HCT116 (cell line): ENCODE measurements at regions not wholly inside any gene's neighbourhood (a gene's known extent, or its start where the extent isn't known, plus 50 kb on each side); places are given as distances from the start of the nearest gene placed in this dataset.

Source experiments
- ATAC-seq: fragments of 200-7000 bp; cut with Tn5 transposase; 2 replicates; pipeline ENCODE4 v1.9.1; 2020; ENCODE audit warnings: mild to moderate bottlenecking, moderate library complexity
- BruUV-seq: library from RNA; stranded (reverse); fragments of 400-500 nt; replicated peaks from 2 replicates; lab custom pipeline; 2021; lab: Mats Ljungman, UMichigan
- CTCF ChIA-PET: fragments of 300-600 bp; sonication (Branson Sonifier 250); formaldehyde crosslinking; loops from one replicate; lab custom pipeline; 2021; ENCODE audit warnings: antibody characterized with exemption; lab: Charles Lee
- POLR2A ChIA-PET: fragments of 300-600, 350-600 bp; sonication (Branson Sonifier 250); formaldehyde crosslinking; loops from one replicate; lab custom pipeline; 2021; ENCODE audit warnings: antibody characterized with exemption; lab: Charles Lee
- RAD21 ChIA-PET, 2 experiments: fragments of 300-600 bp; sonication (Branson Sonifier 250); formaldehyde crosslinking; loops; one replicate each; lab custom pipeline; 2023; ENCODE audit warnings: low total read pairs in 2 of 2; ENCODE audit not compliant: uncharacterized antibody in 2 of 2, unreplicated experiment in 2 of 2, low non-redundant PET in 1 of 2; lab: Charles Lee
- DNase-seq: peaks from one replicate; pipeline ENCODE4 v3.0.0-alpha.2; 2010; ENCODE audit warnings: low read depth, low spot score
- H2AFZ ChIP-seq: fragments of 200-600 bp; shearing (Covaris generic), sonication (generic); 2 replicates; pipeline ENCODE4 v1.6.1; 2017; ENCODE audit warnings: low read depth, mixed run types, mixed read lengths, antibody characterized with exemption, low read length; ENCODE audit not compliant: poor library complexity, severe bottlenecking
- H3K27ac ChIP-seq: 2 replicates; pipeline ENCODE4 v1.5.1; 2012; ENCODE audit warnings: low read depth, low read length
- H3K27me3 ChIP-seq: fragments of 200-600 bp; sonication (generic); 2 replicates; pipeline ENCODE4 v1.6.1; 2016; ENCODE audit warnings: mixed run types, low read length, mixed read lengths; ENCODE audit not compliant: insufficient read depth
- H3K36me3 ChIP-seq, 2 experiments: fragments of 200-500 bp in 1 of 2; fragments of 200-600 bp in 1 of 2; sonication (Bioruptor generic) in 1 of 2; sonication (generic) in 1 of 2; 2 replicates each; pipeline versions ENCODE4 v1.5.1 to v1.6.1; 2014 to 2016; ENCODE audit warnings: low read length in 2 of 2, inconsistent platforms in 1 of 2, mixed read lengths in 1 of 2, mixed run types in 1 of 2; ENCODE audit not compliant: insufficient read depth in 2 of 2, control insufficient read depth in 1 of 2
- H3K4me1 ChIP-seq, 2 experiments: fragments of 200-600 bp in 1 of 2; sonication (generic) in 1 of 2; 2 replicates each; pipeline versions ENCODE4 v1.5.1 to v1.6.1; 2012 to 2017; ENCODE audit warnings: low read length in 2 of 2, inconsistent platforms in 1 of 2, mild to moderate bottlenecking in 1 of 2, mixed read lengths in 1 of 2, mixed run types in 1 of 2, moderate library complexity in 1 of 2; ENCODE audit not compliant: insufficient read depth in 2 of 2, control insufficient read depth in 1 of 2
- H3K4me2 ChIP-seq: fragments of 200-600 bp; sonication (generic); 2 replicates; pipeline ENCODE4 v1.6.1; 2017; ENCODE audit warnings: mixed run types, low read length, mixed read lengths
- H3K4me3 ChIP-seq, 2 experiments: fragments of 200-600 bp in 1 of 2; sonication (generic) in 1 of 2; replicated peaks in 1 of 2; 2 replicates each; pipeline ENCODE4 v1.5.1; 2011 to 2016; ENCODE audit warnings: low read length in 2 of 2, control low read depth in 1 of 2, low read depth in 1 of 2, mild to moderate bottlenecking in 1 of 2, mixed read lengths in 1 of 2, mixed run types in 1 of 2
- H3K79me2 ChIP-seq: fragments of 200-600 bp; sonication (generic); 2 replicates; pipeline ENCODE4 v1.6.1; 2017; ENCODE audit warnings: mild to moderate bottlenecking, mixed run types, low read length, moderate library complexity, mixed read lengths; ENCODE audit not compliant: insufficient read depth
- H3K9ac ChIP-seq: fragments of 200-600 bp; sonication (generic); 2 replicates; pipeline ENCODE4 v1.6.1; 2016; ENCODE audit warnings: low read length, mixed read lengths
- H3K9me2 ChIP-seq: fragments of 200-600 bp; sonication (generic), shearing (Covaris generic); 2 replicates; pipeline ENCODE4 v1.6.1; 2017; ENCODE audit warnings: mixed run types, mild to moderate bottlenecking, moderate library complexity; ENCODE audit not compliant: insufficient read depth
- H3K9me3 ChIP-seq, 2 experiments: fragments of 200-500 bp in 1 of 2; fragments of 200-600 bp in 1 of 2; sonication (Bioruptor generic) in 1 of 2; sonication (generic) in 1 of 2; 2 replicates each; pipeline ENCODE4 v1.6.1; 2014 to 2017; ENCODE audit warnings: low read length in 2 of 2, mixed read lengths in 2 of 2, inconsistent platforms in 1 of 2, low read depth in 1 of 2, mild to moderate bottlenecking in 1 of 2, mixed run types in 1 of 2, moderate library complexity in 1 of 2; ENCODE audit not compliant: control insufficient read depth in 1 of 2, insufficient read depth in 1 of 2
- H4K20me1 ChIP-seq: fragments of 200-600 bp; sonication (generic), shearing (Covaris generic); 2 replicates; pipeline ENCODE4 v1.6.1; 2017; ENCODE audit warnings: mixed run types, mild to moderate bottlenecking, moderate library complexity; ENCODE audit not compliant: insufficient read depth
- RAD21 ChIP-seq: IDR thresholded peaks from 2 replicates; pipeline ENCODE4 v1.6.1; 2012; ENCODE audit warnings: low read depth, mild to moderate bottlenecking
- SP1 ChIP-seq: IDR thresholded peaks from 2 replicates; pipeline ENCODE4 v1.6.1; 2012; ENCODE audit warnings: low read depth
- YY1 ChIP-seq: IDR thresholded peaks from 2 replicates; pipeline ENCODE4 v1.6.1; 2011; ENCODE audit warnings: low read length, low read depth, moderate library complexity, mild to moderate bottlenecking; ENCODE audit not compliant: insufficient replicate concordance; ENCODE audit errors: extremely low read depth
- intact Hi-C: fragments of 100-400 bp; cut with micrococcal nuclease; formaldehyde crosslinking; loops from 2 replicates; pipeline ENCODE4 v1.10.0; 2022

DNA sequence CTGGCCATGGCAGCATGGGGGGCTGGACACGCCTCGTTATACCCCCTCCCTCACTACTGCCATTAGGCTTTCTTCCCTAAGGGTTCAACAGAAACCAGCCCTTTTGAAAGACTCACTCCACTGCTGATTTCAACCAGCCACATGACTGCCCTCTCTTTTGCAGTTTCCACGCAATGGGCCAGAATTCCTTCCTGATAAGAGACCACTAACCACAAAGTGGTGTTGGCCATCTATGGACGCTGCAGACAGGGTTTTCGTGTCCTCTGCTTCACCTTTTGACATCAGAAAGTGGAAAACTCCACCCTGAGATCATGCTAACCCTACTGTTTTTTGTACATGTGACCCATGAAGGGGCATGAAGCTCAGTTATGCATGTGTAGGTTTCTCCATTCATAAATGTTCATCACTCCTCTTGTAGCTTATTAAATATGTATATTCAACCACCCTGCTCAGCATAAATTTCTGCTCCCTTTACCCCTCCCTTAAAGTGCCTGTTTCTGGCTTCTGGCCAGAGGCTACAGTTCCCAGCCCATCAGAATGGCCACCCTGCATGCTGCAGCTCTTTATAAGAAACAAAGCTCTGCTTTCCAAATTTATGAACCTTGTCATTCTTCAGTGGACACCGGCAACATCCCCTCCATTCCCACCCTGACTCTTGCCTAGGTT is 105.6 kb upstream of the KCNK12 start:
- Histone ChIP-seq H3K4me3 (no peak overlapping the region), H3K9me2 (no peaks in the 10 kb centered on the region; the same call in 1 of the 2 replicates), H3K36me3 (no peaks in the 10 kb centered on the region), H3K27ac (no peak overlapping the region), H4K20me1 (no peaks in the 10 kb centered on the region), H3K4me2 (no peak overlapping the region), H2AFZ (no peak overlapping the region), H3K4me1 (no peaks in the 10 kb centered on the region), H3K9me3 (no peaks in the 10 kb centered on the region), H3K9ac (no peak overlapping the region), H3K27me3 (no peaks in the 10 kb centered on the region), H3K79me2 (no peaks in the 10 kb centered on the region)
- RAD21 ChIA-PET, result no interaction called here
- TF ChIP-seq YY1, result no peak
- POLR2A ChIA-PET, result no interaction called here
- no peak for DNase-seq
- BruUV-seq, result no TSS peak
- CTCF ChIA-PET, result no interaction called here
- ATAC-seq, result no peak
- intact Hi-C loops, result no loop called here

DNA sequence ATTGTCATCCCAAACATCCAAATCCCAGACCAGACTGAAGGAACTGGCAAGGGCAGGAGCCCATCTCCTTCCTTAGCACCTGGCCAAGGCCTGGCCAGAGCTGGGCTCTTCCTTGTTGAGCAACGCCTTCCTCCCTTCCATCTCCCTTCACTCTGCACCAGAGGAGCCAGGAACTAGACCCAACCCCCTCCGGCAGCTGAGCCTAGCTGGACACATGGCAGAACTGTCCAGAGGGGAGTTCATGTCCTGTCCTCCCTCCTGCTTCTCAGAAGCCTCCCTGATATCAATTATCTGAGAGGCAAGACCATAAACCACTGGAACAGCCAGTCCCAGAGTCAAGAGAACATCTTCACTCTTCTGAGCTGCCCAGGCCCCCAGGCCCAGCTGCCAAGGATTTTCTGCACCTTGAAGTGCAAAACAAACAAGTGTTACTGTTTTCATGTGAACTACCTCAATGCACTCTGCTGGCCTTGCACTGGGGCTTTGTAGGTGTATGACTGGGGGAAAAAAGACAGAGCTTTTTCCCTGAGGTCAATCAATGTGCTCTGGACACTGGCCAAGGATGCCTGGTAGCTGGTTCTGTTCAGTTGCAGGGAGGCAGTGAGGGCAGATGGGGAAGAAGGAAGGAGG is 104.5 kb upstream of the KCNK12 start:
- no peaks in the 10 kb centered on the region; the same call in 1 of the 2 replicates for H3K9me2 ChIP-seq
- ChIA-PET RAD21 (no interaction called here), CTCF (no interaction called here), POLR2A (no interaction called here)
- no peaks in the 10 kb centered on the region for H3K36me3 ChIP-seq
- no peak overlapping the region for H3K4me3 ChIP-seq
- no peaks in the 10 kb centered on the region for H3K9me3 ChIP-seq
- intact Hi-C loops, result no loop called here
- no peak for TF ChIP-seq RAD21
- TF ChIP-seq SP1, result no peak
- no peak for TF ChIP-seq YY1
- no peaks in the 10 kb centered on the region for H3K4me1 ChIP-seq
- no peak overlapping the region for H2AFZ ChIP-seq
- H3K27me3 ChIP-seq, result no peaks in the 10 kb centered on the region
- no peak overlapping the region for H3K9ac ChIP-seq
- no peaks in the 10 kb centered on the region for H4K20me1 ChIP-seq
- H3K79me2 ChIP-seq, result no peaks in the 10 kb centered on the region
- no peak for DNase-seq
- no peak for ATAC-seq
- no TSS peak for BruUV-seq
- no peak overlapping the region for H3K4me2 ChIP-seq
- H3K27ac ChIP-seq, result no peak overlapping the region
